Jurkat, Clone E6-1 (cell line): ENCODE measurements at regions not wholly inside any gene's neighbourhood (a gene's known extent, or its start where the extent isn't known, plus 50 kb on each side); places are given as distances from the start of the nearest gene placed in this dataset.
"Not testable (repeated sequence)": the region's sequence is repeated elsewhere in the genome, so short reads cannot be mapped to it uniquely, and the experiment has no call there.

Source experiments
- DNase-seq: peaks from one replicate; pipeline ENCODE4 v3.0.0-alpha.2; 2011; ENCODE audit warnings: low read depth, low spot score
- H3K4me3 ChIP-seq: 2 replicates; pipeline ENCODE4 v1.5.1; 2011; ENCODE audit warnings: mild to moderate bottlenecking, low read length, control low read depth, moderate library complexity

GRCh38 chr15:92705764-92706163 lies 50.2 kb upstream of the FAM174B start:
- DNase-seq = no peak
- no peak overlapping the region for H3K4me3 ChIP-seq

GRCh38 chr15:92706201-92706600 lies 50.6 kb upstream of the FAM174B start:
- no peak for DNase-seq

GRCh38 chr15:92707880-92708551 lies 52.4 kb upstream of the FAM174B start:
- H3K4me3 ChIP-seq = no peak overlapping the region
- no peak for DNase-seq

More at GRCh38 chr15:92706201-92706600, 50.6 kb upstream of the FAM174B start:
- H3K4me3 ChIP-seq = no peak overlapping the region

GRCh38 chr15:92708635-92709034 lies 53.1 kb upstream of the FAM174B start:
- no peak for DNase-seq
- no peak overlapping the region for H3K4me3 ChIP-seq

GRCh38 chr15:92709110-92709790 lies 53.7 kb upstream of the FAM174B start:
- H3K4me3 ChIP-seq = no peak overlapping the region
- DNase-seq = no peak

GRCh38 chr15:92711457-92711831 lies 55.9 kb upstream of the FAM174B start:
- DNase-seq = no peak
- H3K4me3 ChIP-seq = no peak overlapping the region

GRCh38 chr15:92714077-92714476 lies 58.5 kb upstream of the FAM174B start:
- no peak overlapping the region for H3K4me3 ChIP-seq
- no peak for DNase-seq

- peak overlapping the region; percentile 21 for H3K4me3 ChIP-seq
- DNase-seq = peak; percentile 40
Observed at GRCh38 chr15:92714477-92715401, 59.2 kb upstream of the FAM174B start.

- no peak for DNase-seq
- H3K4me3 ChIP-seq = no peak overlapping the region
Observed at GRCh38 chr15:92715758-92716157, 60.2 kb upstream of the FAM174B start.

- H3K4me3 ChIP-seq = no peak overlapping the region
- DNase-seq = no peak
Observed at GRCh38 chr15:92719021-92719420, 63.4 kb upstream of the FAM174B start.

- DNase-seq = peak; percentile 53
- H3K4me3 ChIP-seq = no peak overlapping the region
Observed at GRCh38 chr15:92724144-92724543, 68.6 kb upstream of the FAM174B start.

GRCh38 chr15:92725171-92725570 lies 69.6 kb upstream of the FAM174B start:
- DNase-seq = no peak
- H3K4me3 ChIP-seq = no peak overlapping the region

GRCh38 chr15:92728266-92728665 lies 72.7 kb upstream of the FAM174B start:
- H3K4me3 ChIP-seq = no peak overlapping the region
- no peak for DNase-seq

GRCh38 chr15:92733090-92733933 lies 77.7 kb upstream of the FAM174B start:
- H3K4me3 ChIP-seq = no peak overlapping the region
- DNase-seq = no peak

- no peak overlapping the region for H3K4me3 ChIP-seq
- DNase-seq = no peak
Observed at GRCh38 chr15:92733934-92734521, 78.5 kb upstream of the FAM174B start.

- DNase-seq, H3K4me3 ChIP-seq: not testable (repeated sequence)
Observed at GRCh38 chr15:92739246-92739645, 83.7 kb upstream of the FAM174B start.

GRCh38 chr15:92745845-92746271 lies 90.3 kb upstream of the FAM174B start:
- no peak overlapping the region for H3K4me3 ChIP-seq
- DNase-seq = no peak

- DNase-seq = no peak
Observed at GRCh38 chr15:92747047-92747446, 91.5 kb upstream of the FAM174B start.

GRCh38 chr15:92749216-92749615 lies 93.6 kb upstream of the FAM174B start:
- no peak for DNase-seq
- H3K4me3 ChIP-seq = no peak overlapping the region

More at GRCh38 chr15:92747047-92747446, 91.5 kb upstream of the FAM174B start:
- no peak overlapping the region for H3K4me3 ChIP-seq
